ENCODE measurements at regions not wholly inside any gene's neighbourhood (a gene's known extent, or its start where the extent isn't known, plus 50 kb on each side); places are given as distances from the start of the nearest gene placed in this dataset.

GRCh38 chr13:60924856-60925255 is 490.8 kb downstream of the PCDH20 start:
- no peak for TF ChIP-seq CTCF (IDR thresholded peaks at IDR 0.05; ENCODE audit: poor library complexity)
- no peak for TF ChIP-seq EZH2 (IDR thresholded peaks at IDR 0.05; ENCODE audit: borderline replicate concordance)

All from hepatocyte (in vitro differentiated cells).